Esophagus muscularis mucosa (tissue), 4 donors: ENCODE measurements at regions not wholly inside any gene's neighbourhood (a gene's known extent, or its start where the extent isn't known, plus 50 kb on each side); places are given as distances from the start of the nearest gene placed in this dataset.
A peak's percentile ranks its signal among the peaks of the same experiment; 100 is the strongest.
"Not testable (repeated sequence)": the region's sequence is repeated elsewhere in the genome, so short reads cannot be mapped to it uniquely, and the experiment has no call there.

ENCODE experiments used
- DNase-seq: peaks from one replicate; pipeline ENCODE4 v3.0.0-alpha.2; 2017; ENCODE audit errors: extremely low spot score
- H3K27ac ChIP-seq, 4 donors: fragments of 200-600 bp; sonication (generic); replicated peaks in 1 of 4; 1 replicate in 3 of 4; 2 replicates in 1 of 4; pipeline ENCODE4 v1.5.1; 2016 to 2019; ENCODE audit warnings: mild to moderate bottlenecking in 1 of 4
- H3K27me3 ChIP-seq, 4 donors: fragments of 200-600 bp; sonication (generic); one replicate each; pipeline versions ENCODE4 v1.5.1 to v1.6.0; 2016 to 2019
- H3K36me3 ChIP-seq, 4 donors: fragments of 200-600 bp; sonication (generic); one replicate each; pipeline ENCODE4 v1.5.1; 2016 to 2019
- H3K4me1 ChIP-seq, 4 donors: fragments of 200-600 bp; sonication (generic); one replicate each; pipeline ENCODE4 v1.5.1; 2016 to 2019
- H3K4me3 ChIP-seq, 4 donors: fragments of 200-600 bp; sonication (generic); 1 replicate in 2 of 4; 2 replicates in 2 of 4; pipeline ENCODE4 v1.5.1; 2016 to 2019; ENCODE audit warnings: mild to moderate bottlenecking in 4 of 4, moderate library complexity in 1 of 4
- H3K9me3 ChIP-seq, 4 donors: fragments of 200-600 bp; sonication (generic); 1 replicate in 3 of 4; 2 replicates in 1 of 4; pipeline ENCODE4 v1.5.1; 2016 to 2019
- WGBS: methylation state at CpG from one replicate; pipeline ENCODE4 v1.1.5; 2018; 5-methylcytosine and 5-hydroxymethylcytosine counted together
- intact Hi-C: fragments of 100-400 bp; cut with DNase I; formaldehyde crosslinking; loops from one replicate; pipeline ENCODE4 v1.15.1; 2023

GRCh38 chr2:111412841-111413650 lies 292.3 kb downstream of the BCL2L11 start:
- H3K9me3 ChIP-seq, H3K27me3 ChIP-seq, intact Hi-C loops, DNase-seq, H3K4me1 ChIP-seq, H3K4me3 ChIP-seq, H3K36me3 ChIP-seq, H3K27ac ChIP-seq: not testable (repeated sequence)
- WGBS = 85% methylated on average over 10 of the region's 12 CpGs

GRCh38 chr2:111413950-111414349 lies 293.2 kb downstream of the BCL2L11 start:
- H3K36me3 ChIP-seq, H3K27me3 ChIP-seq, intact Hi-C loops, H3K9me3 ChIP-seq, H3K4me3 ChIP-seq, DNase-seq, H3K4me1 ChIP-seq, H3K27ac ChIP-seq: not testable (repeated sequence)
- WGBS = 60% methylated on average over 1 of the region's 5 CpGs

- H3K27ac ChIP-seq, H3K9me3 ChIP-seq, H3K27me3 ChIP-seq, H3K4me3 ChIP-seq, H3K4me1 ChIP-seq, DNase-seq, H3K36me3 ChIP-seq, intact Hi-C loops: not testable (repeated sequence)
- WGBS = 39% methylated on average over 13 of the region's 24 CpGs
These were observed 295.3 kb downstream of the BCL2L11 start for GRCh38 chr2:111415765-111416743.

GRCh38 chr2:111417026-111417425 lies 296.3 kb downstream of the BCL2L11 start:
- H3K4me1 ChIP-seq, DNase-seq, intact Hi-C loops, H3K4me3 ChIP-seq, H3K36me3 ChIP-seq, H3K27ac ChIP-seq, H3K27me3 ChIP-seq, H3K9me3 ChIP-seq: not testable (repeated sequence)

GRCh38 chr2:111418091-111418875 lies 297.6 kb downstream of the BCL2L11 start:
- H3K4me3 ChIP-seq, H3K27me3 ChIP-seq: not testable (repeated sequence)
- no CpG with 5 or more reads among the region's 6 CpGs for WGBS

GRCh38 chr2:111420074-111420473 lies 299.4 kb downstream of the BCL2L11 start:
- H3K27me3 ChIP-seq, H3K4me3 ChIP-seq, H3K36me3 ChIP-seq, H3K9me3 ChIP-seq, H3K27ac ChIP-seq, intact Hi-C loops, H3K4me1 ChIP-seq: not testable (repeated sequence)
- WGBS = 96% methylated on average over 4 of the region's 6 CpGs
- DNase-seq = peak; percentile 70

More at GRCh38 chr2:111418091-111418875, 297.6 kb downstream of the BCL2L11 start:
- DNase-seq, H3K27ac ChIP-seq, H3K9me3 ChIP-seq, H3K36me3 ChIP-seq, intact Hi-C loops, H3K4me1 ChIP-seq: not testable (repeated sequence)

- H3K4me1 ChIP-seq, H3K9me3 ChIP-seq, H3K4me3 ChIP-seq, H3K36me3 ChIP-seq, H3K27me3 ChIP-seq, H3K27ac ChIP-seq, intact Hi-C loops: not testable (repeated sequence)
- 86% methylated on average over 2 of the region's 3 CpGs for WGBS
- DNase-seq = peak; percentile 74
These were observed 300.1 kb downstream of the BCL2L11 start for GRCh38 chr2:111420835-111421234.

GRCh38 chr2:111421949-111422348 lies 301.2 kb downstream of the BCL2L11 start:
- DNase-seq = peak; percentile 53
- H3K4me3 ChIP-seq, H3K36me3 ChIP-seq, intact Hi-C loops, H3K27me3 ChIP-seq, H3K4me1 ChIP-seq, H3K27ac ChIP-seq, H3K9me3 ChIP-seq: not testable (repeated sequence)
- WGBS = 98% methylated on average over 4 of the region's 6 CpGs

GRCh38 chr2:111422562-111422961 lies 301.8 kb downstream of the BCL2L11 start:
- H3K4me1 ChIP-seq, H3K9me3 ChIP-seq, H3K36me3 ChIP-seq, H3K27ac ChIP-seq, H3K27me3 ChIP-seq, intact Hi-C loops, H3K4me3 ChIP-seq: not testable (repeated sequence)
- peak; percentile 24 for DNase-seq
- 93% methylated on average over 7 of the region's 7 CpGs for WGBS

GRCh38 chr2:111423184-111423583 lies 302.5 kb downstream of the BCL2L11 start:
- H3K4me3 ChIP-seq = not testable (repeated sequence)

GRCh38 chr2:111424176-111424575 lies 303.5 kb downstream of the BCL2L11 start:
- H3K4me3 ChIP-seq, H3K36me3 ChIP-seq, H3K27me3 ChIP-seq, DNase-seq, H3K4me1 ChIP-seq, H3K27ac ChIP-seq, H3K9me3 ChIP-seq, intact Hi-C loops: not testable (repeated sequence)
- no CpG with 5 or more reads among the region's 6 CpGs for WGBS

More at GRCh38 chr2:111423184-111423583, 302.5 kb downstream of the BCL2L11 start:
- intact Hi-C loops, H3K27me3 ChIP-seq, H3K9me3 ChIP-seq, H3K4me1 ChIP-seq, H3K36me3 ChIP-seq, H3K27ac ChIP-seq, DNase-seq: not testable (repeated sequence)
- 100% methylated on average over 5 of the region's 7 CpGs for WGBS

GRCh38 chr2:111424851-111425309 lies 304.2 kb downstream of the BCL2L11 start:
- H3K27ac ChIP-seq, intact Hi-C loops, H3K27me3 ChIP-seq, H3K36me3 ChIP-seq, DNase-seq, H3K4me3 ChIP-seq, H3K9me3 ChIP-seq, H3K4me1 ChIP-seq: not testable (repeated sequence)
- 80% methylated on average over 1 of the region's 5 CpGs for WGBS
